SK-N-SH treated with all-trans-retinoic acid at 6 μM for 48 hours (cell line): ENCODE measurements at regions not wholly inside any gene's neighbourhood (a gene's known extent, or its start where the extent isn't known, plus 50 kb on each side); places are given as distances from the start of the nearest gene placed in this dataset.

Experiments used
- ATAC-seq: fragments of 200-7000 bp; cut with Tn5 transposase; 3 replicates; pipeline ENCODE4 v1.9.1; 2020; ENCODE audit warnings: mild to moderate bottlenecking, moderate library complexity
- ARNTL ChIP-seq: fragments of 450-650 bp; formaldehyde crosslinking; IDR thresholded peaks from 2 replicates; pipeline ENCODE4 v1.5.0; 2020; ENCODE audit warnings: low read depth, mild to moderate bottlenecking, moderate library complexity, borderline replicate concordance
- BACH2 ChIP-seq: fragments of 250-450 bp; sonication (Bioruptor Pico); IDR thresholded peaks from 2 replicates; pipeline ENCODE4 v1.9.0; 2021; ENCODE audit warnings: mild to moderate bottlenecking, borderline replicate concordance
- CREB5 ChIP-seq: fragments of 250-450 bp; sonication (Bioruptor Pico); IDR thresholded peaks from 2 replicates; pipeline ENCODE4 v1.5.1; 2020; ENCODE audit warnings: low read depth, mild to moderate bottlenecking, moderate library complexity
- ESRRG ChIP-seq: fragments of 250-450 bp; sonication (Bioruptor Pico); IDR thresholded peaks from 2 replicates; pipeline ENCODE4 v1.6.1; 2021; ENCODE audit warnings: mild to moderate bottlenecking
- GLIS3 ChIP-seq: fragments of 250-450 bp; sonication (Bioruptor Pico); IDR thresholded peaks from 2 replicates; pipeline ENCODE4 v1.5.0; 2020; ENCODE audit warnings: mild to moderate bottlenecking, moderate library complexity
- ISL1 ChIP-seq: fragments of 250-450 bp; sonication (Bioruptor Pico); IDR thresholded peaks from 2 replicates; pipeline ENCODE4 v2.1.2; 2022; ENCODE audit warnings: mild to moderate bottlenecking, moderate library complexity
- OSR1 ChIP-seq: fragments of 250-450 bp; sonication (Bioruptor Pico); IDR thresholded peaks from 2 replicates; pipeline ENCODE4 v1.8.0; 2022; ENCODE audit warnings: moderate library complexity, mild to moderate bottlenecking, inconsistent platforms
- POU6F1 ChIP-seq: fragments of 250-450 bp; sonication (Bioruptor Pico); IDR thresholded peaks from 2 replicates; pipeline ENCODE4 v1.8.0; 2021; ENCODE audit warnings: low read depth, mild to moderate bottlenecking, moderate library complexity, borderline replicate concordance
- PPARA ChIP-seq: fragments of 250-450 bp; sonication (Bioruptor Pico); IDR thresholded peaks from 2 replicates; pipeline ENCODE4 v1.5.0; 2020; ENCODE audit warnings: mild to moderate bottlenecking, borderline replicate concordance
- RARB ChIP-seq: fragments of 250-450 bp; sonication (Bioruptor Pico); IDR thresholded peaks from 2 replicates; pipeline ENCODE4 v1.8.0; 2021; ENCODE audit warnings: mild to moderate bottlenecking, moderate library complexity
- SNAI2 ChIP-seq: fragments of 250-450 bp; sonication (Bioruptor Pico); IDR thresholded peaks from 2 replicates; pipeline ENCODE4 v1.5.0; 2020; ENCODE audit warnings: mild to moderate bottlenecking, moderate library complexity
- TCF4 ChIP-seq: fragments of 250-450 bp; sonication (Bioruptor Pico); IDR thresholded peaks from 2 replicates; pipeline ENCODE4 v1.8.0; 2021; ENCODE audit warnings: mild to moderate bottlenecking, moderate library complexity, borderline replicate concordance
- TOX ChIP-seq: fragments of 250-450 bp; sonication (Bioruptor Pico); IDR thresholded peaks from 2 replicates; pipeline ENCODE4 v1.8.0; 2021; ENCODE audit warnings: mild to moderate bottlenecking, moderate library complexity, borderline replicate concordance
- ZC3H10 ChIP-seq: fragments of 250-450 bp; sonication (Bioruptor Pico); IDR thresholded peaks from 2 replicates; pipeline ENCODE4 v1.5.1; 2021; ENCODE audit warnings: mild to moderate bottlenecking, moderate library complexity
- ZFP3 ChIP-seq: fragments of 250-450 bp; sonication (Bioruptor Pico); IDR thresholded peaks from 2 replicates; pipeline ENCODE4 v1.5.0; 2020; ENCODE audit warnings: mild to moderate bottlenecking, moderate library complexity
- ZFP30 ChIP-seq: fragments of 450-650 bp; formaldehyde crosslinking; IDR thresholded peaks from 2 replicates; pipeline ENCODE4 v1.5.0; 2022; ENCODE audit warnings: mild to moderate bottlenecking, moderate library complexity
- ZNF565 ChIP-seq: fragments of 450-650 bp; formaldehyde crosslinking; conservative IDR thresholded peaks from 2 replicates; pipeline ENCODE4 v1.5.0; 2020; ENCODE audit warnings: low read depth, mild to moderate bottlenecking, moderate library complexity
- ZNF70 ChIP-seq: fragments of 450-650 bp; formaldehyde crosslinking; IDR thresholded peaks from 2 replicates; pipeline ENCODE4 v1.5.0; 2020; ENCODE audit warnings: mild to moderate bottlenecking, moderate library complexity
- ZNF8 ChIP-seq: fragments of 450-650 bp; formaldehyde crosslinking; IDR thresholded peaks from 2 replicates; pipeline ENCODE4 v1.5.0; 2020; ENCODE audit warnings: mild to moderate bottlenecking, moderate library complexity
- TF ChIP-seq, protein P1 (sequence below): fragments of 250-450 bp; sonication (Bioruptor Pico); IDR thresholded peaks from 2 replicates; pipeline ENCODE4 v1.8.0; 2020; ENCODE audit warnings: mild to moderate bottlenecking, moderate library complexity, borderline replicate concordance
- TF ChIP-seq, protein P2 (sequence below): fragments of 250-450 bp; sonication (Bioruptor Pico); IDR thresholded peaks from 2 replicates; pipeline ENCODE4 v1.5.0; 2020; ENCODE audit warnings: mild to moderate bottlenecking, moderate library complexity
- TF ChIP-seq, protein P3 (sequence below): fragments of 250-450 bp; sonication (Bioruptor Pico); IDR thresholded peaks from 2 replicates; pipeline ENCODE4 v1.5.1; 2021; ENCODE audit warnings: mild to moderate bottlenecking, moderate library complexity

GRCh38 chr21:38591218-38591537 is 92.9 kb upstream of the ERG start:
- no peak for ATAC-seq
- TF ChIP-seq, protein P1, sequence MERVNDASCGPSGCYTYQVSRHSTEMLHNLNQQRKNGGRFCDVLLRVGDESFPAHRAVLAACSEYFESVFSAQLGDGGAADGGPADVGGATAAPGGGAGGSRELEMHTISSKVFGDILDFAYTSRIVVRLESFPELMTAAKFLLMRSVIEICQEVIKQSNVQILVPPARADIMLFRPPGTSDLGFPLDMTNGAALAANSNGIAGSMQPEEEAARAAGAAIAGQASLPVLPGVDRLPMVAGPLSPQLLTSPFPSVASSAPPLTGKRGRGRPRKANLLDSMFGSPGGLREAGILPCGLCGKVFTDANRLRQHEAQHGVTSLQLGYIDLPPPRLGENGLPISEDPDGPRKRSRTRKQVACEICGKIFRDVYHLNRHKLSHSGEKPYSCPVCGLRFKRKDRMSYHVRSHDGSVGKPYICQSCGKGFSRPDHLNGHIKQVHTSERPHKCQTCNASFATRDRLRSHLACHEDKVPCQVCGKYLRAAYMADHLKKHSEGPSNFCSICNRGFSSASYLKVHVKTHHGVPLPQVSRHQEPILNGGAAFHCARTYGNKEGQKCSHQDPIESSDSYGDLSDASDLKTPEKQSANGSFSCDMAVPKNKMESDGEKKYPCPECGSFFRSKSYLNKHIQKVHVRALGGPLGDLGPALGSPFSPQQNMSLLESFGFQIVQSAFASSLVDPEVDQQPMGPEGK (CRISPR knock-in tag): no peak
- no peak for TF ChIP-seq ZNF8 (CRISPR knock-in tag)
- TF ChIP-seq ZFP30 (CRISPR knock-in tag): no peak
- TF ChIP-seq ISL1: no peak
- TF ChIP-seq CREB5: no peak
- TF ChIP-seq ZNF70 (CRISPR knock-in tag): no peak
- TF ChIP-seq BACH2 (CRISPR knock-in tag): no peak
- no peak for TF ChIP-seq GLIS3 (CRISPR knock-in tag)
- TF ChIP-seq ARNTL (CRISPR knock-in tag): no peak
- no peak for TF ChIP-seq PPARA
- no peak for TF ChIP-seq ESRRG
- TF ChIP-seq, protein P2, sequence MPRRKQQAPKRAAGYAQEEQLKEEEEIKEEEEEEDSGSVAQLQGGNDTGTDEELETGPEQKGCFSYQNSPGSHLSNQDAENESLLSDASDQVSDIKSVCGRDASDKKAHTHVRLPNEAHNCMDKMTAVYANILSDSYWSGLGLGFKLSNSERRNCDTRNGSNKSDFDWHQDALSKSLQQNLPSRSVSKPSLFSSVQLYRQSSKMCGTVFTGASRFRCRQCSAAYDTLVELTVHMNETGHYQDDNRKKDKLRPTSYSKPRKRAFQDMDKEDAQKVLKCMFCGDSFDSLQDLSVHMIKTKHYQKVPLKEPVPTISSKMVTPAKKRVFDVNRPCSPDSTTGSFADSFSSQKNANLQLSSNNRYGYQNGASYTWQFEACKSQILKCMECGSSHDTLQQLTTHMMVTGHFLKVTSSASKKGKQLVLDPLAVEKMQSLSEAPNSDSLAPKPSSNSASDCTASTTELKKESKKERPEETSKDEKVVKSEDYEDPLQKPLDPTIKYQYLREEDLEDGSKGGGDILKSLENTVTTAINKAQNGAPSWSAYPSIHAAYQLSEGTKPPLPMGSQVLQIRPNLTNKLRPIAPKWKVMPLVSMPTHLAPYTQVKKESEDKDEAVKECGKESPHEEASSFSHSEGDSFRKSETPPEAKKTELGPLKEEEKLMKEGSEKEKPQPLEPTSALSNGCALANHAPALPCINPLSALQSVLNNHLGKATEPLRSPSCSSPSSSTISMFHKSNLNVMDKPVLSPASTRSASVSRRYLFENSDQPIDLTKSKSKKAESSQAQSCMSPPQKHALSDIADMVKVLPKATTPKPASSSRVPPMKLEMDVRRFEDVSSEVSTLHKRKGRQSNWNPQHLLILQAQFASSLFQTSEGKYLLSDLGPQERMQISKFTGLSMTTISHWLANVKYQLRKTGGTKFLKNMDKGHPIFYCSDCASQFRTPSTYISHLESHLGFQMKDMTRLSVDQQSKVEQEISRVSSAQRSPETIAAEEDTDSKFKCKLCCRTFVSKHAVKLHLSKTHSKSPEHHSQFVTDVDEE (CRISPR knock-in tag): no peak
- no peak for TF ChIP-seq SNAI2 (CRISPR knock-in tag)
- TF ChIP-seq POU6F1 (CRISPR knock-in tag): no peak
- no peak for TF ChIP-seq ZNF565 (CRISPR knock-in tag)
- no peak for TF ChIP-seq RARB
- no peak for TF ChIP-seq TOX (CRISPR knock-in tag)
- TF ChIP-seq ZFP3: no peak
- no peak for TF ChIP-seq TCF4 (CRISPR knock-in tag)
- TF ChIP-seq, protein P3, sequence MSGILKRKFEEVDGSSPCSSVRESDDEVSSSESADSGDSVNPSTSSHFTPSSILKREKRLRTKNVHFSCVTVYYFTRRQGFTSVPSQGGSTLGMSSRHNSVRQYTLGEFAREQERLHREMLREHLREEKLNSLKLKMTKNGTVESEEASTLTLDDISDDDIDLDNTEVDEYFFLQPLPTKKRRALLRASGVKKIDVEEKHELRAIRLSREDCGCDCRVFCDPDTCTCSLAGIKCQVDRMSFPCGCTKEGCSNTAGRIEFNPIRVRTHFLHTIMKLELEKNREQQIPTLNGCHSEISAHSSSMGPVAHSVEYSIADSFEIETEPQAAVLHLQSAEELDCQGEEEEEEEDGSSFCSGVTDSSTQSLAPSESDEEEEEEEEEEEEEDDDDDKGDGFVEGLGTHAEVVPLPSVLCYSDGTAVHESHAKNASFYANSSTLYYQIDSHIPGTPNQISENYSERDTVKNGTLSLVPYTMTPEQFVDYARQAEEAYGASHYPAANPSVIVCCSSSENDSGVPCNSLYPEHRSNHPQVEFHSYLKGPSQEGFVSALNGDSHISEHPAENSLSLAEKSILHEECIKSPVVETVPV (CRISPR knock-in tag): no peak
- TF ChIP-seq, all 23 proteins: peak for 0

GRCh38 chr21:38596264-38597042 is 98.2 kb upstream of the ERG start:
- TF ChIP-seq RARB (no peak), ISL1 (no peak), PPARA (no peak), ESRRG (no peak), GLIS3 (CRISPR knock-in tag) (no peak), SNAI2 (CRISPR knock-in tag) (no peak), ZC3H10 (CRISPR knock-in tag) (no peak), POU6F1 (CRISPR knock-in tag) (no peak), ZFP30 (CRISPR knock-in tag) (no peak), OSR1 (no peak), TOX (CRISPR knock-in tag) (no peak), ZNF565 (CRISPR knock-in tag) (no peak), ZNF70 (CRISPR knock-in tag) (no peak)
- TF ChIP-seq, protein P2 (CRISPR knock-in tag): no peak
- TF ChIP-seq, protein P1 (CRISPR knock-in tag): no peak
- no peak for ATAC-seq
